ENCODE measurements at regions not wholly inside any gene's neighbourhood (a gene's known extent, or its start where the extent isn't known, plus 50 kb on each side); places are given as distances from the start of the nearest gene placed in this dataset.
A peak's percentile ranks its signal among the peaks of the same experiment; 100 is the strongest.

GRCh38 chr11:71144010-71144409 is 108.4 kb downstream of the SHANK2 start:
- DNase-seq: peak; percentile 12
- Histone ChIP-seq H3K27ac (no peak overlapping the region), H3K4me1 (no peaks in the 10 kb centered on the region), H3K4me3 (no peak overlapping the region), H3K27me3 (replicated peaks in 1 of 7) (peaks cover 0 to 28% (median 0%) of the 10 kb centered on the region in 7 donors), H3K9me3 (peaks cover 0 to 6% (median 0%) of the 10 kb centered on the region in 8 donors), H3K36me3 (no peaks in the 10 kb centered on the region)
- WGBS, 5 donors: 81 to 98% (median 86%) methylated on average over 5 of the region's 5 CpGs
- TF ChIP-seq POLR2AphosphoS5 (IDR thresholded peaks at IDR 0.05): no peak
- no peak for TF ChIP-seq POLR2A (IDR thresholded peaks at IDR 0.05)
- intact Hi-C loops (cut with DNase I; ENCODE audit: low total_unique reads): no loop called here

- Histone ChIP-seq H3K4me3 (no peak overlapping the region), H3K9me3 (peaks cover 0 to 10% (median 0%) of the 10 kb centered on the region in 8 donors), H3K4me1 (no peaks in the 10 kb centered on the region), H3K36me3 (no peaks in the 10 kb centered on the region), H3K27me3 (replicated peaks in 1 of 7) (peaks cover 0 to 6% (median 0%) of the 10 kb centered on the region in 7 donors), H3K27ac (no peak overlapping the region)
- intact Hi-C loops (cut with DNase I; ENCODE audit: low total_unique reads): no loop called here
- WGBS, 5 donors: 85 to 90% (median 87%) methylated on average over 14 to 22 of the region's 22 CpGs
- TF ChIP-seq CTCF (IDR thresholded peaks at IDR 0.05 in 8 of 11, conservative IDR thresholded peaks at IDR 0.05 in 3 of 11) (no peak), POLR2A (IDR thresholded peaks at IDR 0.05) (no peak), POLR2AphosphoS5 (IDR thresholded peaks at IDR 0.05) (no peak)
- DNase-seq: peak; percentile 56
Observed at GRCh38 chr11:71140206-71140919, 112.0 kb downstream of the SHANK2 start.

DNA sequence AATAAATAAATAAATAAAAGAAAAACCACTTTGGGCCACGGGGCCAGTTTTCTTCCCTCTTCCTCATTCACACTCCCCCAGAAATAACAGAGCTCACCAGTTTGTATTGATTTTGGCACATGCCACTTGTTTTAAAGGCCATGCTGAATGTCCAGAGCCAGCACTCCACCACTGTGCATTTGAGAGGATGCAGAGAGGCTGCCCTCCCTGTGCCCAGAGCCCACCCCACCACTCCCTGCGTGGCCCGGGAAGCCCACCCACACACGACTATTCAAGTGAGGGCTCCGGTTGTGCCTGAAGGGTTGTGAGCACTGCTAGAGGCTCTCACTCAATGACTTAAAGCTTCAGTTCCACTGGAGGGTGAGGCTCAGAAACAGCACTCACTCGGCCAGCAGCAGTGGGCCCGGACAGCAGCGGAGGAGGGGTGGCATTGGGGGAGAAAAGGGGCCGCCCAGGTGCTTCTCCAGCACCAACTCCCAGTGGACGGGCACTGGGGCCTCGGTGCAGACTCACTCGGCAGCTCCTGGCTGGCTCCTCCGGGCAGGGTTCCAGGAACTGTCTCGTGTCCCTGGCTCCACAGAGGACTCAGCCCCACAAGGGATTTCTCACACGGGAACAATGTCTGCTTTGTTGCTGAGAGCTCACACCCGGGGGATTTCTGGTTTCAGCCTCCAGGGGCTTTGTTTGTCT is 112.7 kb downstream of the SHANK2 start:
- H3K4me3 ChIP-seq: no peak overlapping the region
- TF ChIP-seq POLR2AphosphoS5 (IDR thresholded peaks at IDR 0.05) (no peak), POLR2A (IDR thresholded peaks at IDR 0.05) (no peak), CTCF (IDR thresholded peaks at IDR 0.05 in 8 of 11, conservative IDR thresholded peaks at IDR 0.05 in 3 of 11) (no peak)
- no peaks in the 10 kb centered on the region for H3K4me1 ChIP-seq
- H3K27me3 ChIP-seq (replicated peaks in 1 of 7): peaks cover 0 to 5% (median 0%) of the 10 kb centered on the region in 7 donors
- peaks cover 0 to 10% (median 0%) of the 10 kb centered on the region in 8 donors for H3K9me3 ChIP-seq
- H3K36me3 ChIP-seq: no peaks in the 10 kb centered on the region
- intact Hi-C loops (cut with DNase I; ENCODE audit: low total_unique reads): no loop called here
- DNase-seq: peak; percentile 62
- 61 to 75% (median 69%) methylated on average over 6 to 16 of the region's 16 CpGs for WGBS, 5 donors
- H3K27ac ChIP-seq: no peak overlapping the region

- TF ChIP-seq POLR2A (IDR thresholded peaks at IDR 0.05): no peak
- no peak for TF ChIP-seq CTCF (IDR thresholded peaks at IDR 0.05 in 8 of 11, conservative IDR thresholded peaks at IDR 0.05 in 3 of 11)
- TF ChIP-seq POLR2AphosphoS5 (IDR thresholded peaks at IDR 0.05): no peak
- Histone ChIP-seq H3K36me3 (no peaks in the 10 kb centered on the region), H3K4me3 (no peak overlapping the region), H3K9me3 (peaks cover 0 to 7% (median 0%) of the 10 kb centered on the region in 8 donors), H3K4me1 (no peaks in the 10 kb centered on the region), H3K27me3 (replicated peaks in 1 of 7) (peaks cover 0 to 13% (median 0%) of the 10 kb centered on the region in 7 donors), H3K27ac (no peak overlapping the region)
- intact Hi-C loops (cut with DNase I; ENCODE audit: low total_unique reads): no loop called here
- DNase-seq: peak; percentile 34
- 82 to 91% (median 86%) methylated on average over 15 of the region's 15 CpGs for WGBS, 5 donors
Observed at GRCh38 chr11:71138737-71139425, 113.5 kb downstream of the SHANK2 start.
